Endothelial cell (in vitro differentiated cells): ENCODE measurements at regions not wholly inside any gene's neighbourhood (a gene's known extent, or its start where the extent isn't known, plus 50 kb on each side); places are given as distances from the start of the nearest gene placed in this dataset.
A peak's percentile ranks its signal among the peaks of the same experiment; 100 is the strongest.

Experiments used
- DNase-seq: peaks from one replicate; pipeline ENCODE4 v3.0.0; 2021; ENCODE audit warnings: low spot score
- H3K27ac Mint-ChIP-seq: one replicate; pipeline ENCODE4 v1.8.0; 2021; ENCODE audit warnings: mixed read lengths, inconsistent platforms; ENCODE audit not compliant: unreplicated experiment
- H3K27me3 Mint-ChIP-seq: one replicate; pipeline ENCODE4 v1.8.0; 2021; ENCODE audit warnings: mild to moderate bottlenecking, moderate library complexity, mixed read lengths, inconsistent platforms; ENCODE audit not compliant: unreplicated experiment
- H3K36me3 Mint-ChIP-seq: one replicate; pipeline ENCODE4 v1.8.0; 2021; ENCODE audit warnings: mild to moderate bottlenecking, low read depth, mixed read lengths, inconsistent platforms; ENCODE audit not compliant: unreplicated experiment
- H3K4me1 Mint-ChIP-seq: one replicate; pipeline ENCODE4 v1.8.0; 2021; ENCODE audit warnings: mild to moderate bottlenecking, mixed read lengths, inconsistent platforms; ENCODE audit not compliant: unreplicated experiment
- H3K4me3 Mint-ChIP-seq: one replicate; pipeline ENCODE4 v1.8.0; 2021; ENCODE audit warnings: mild to moderate bottlenecking, mixed read lengths, inconsistent platforms; ENCODE audit not compliant: unreplicated experiment
- H3K9me3 Mint-ChIP-seq: one replicate; pipeline ENCODE4 v1.8.0; 2021; ENCODE audit warnings: mixed read lengths, inconsistent platforms; ENCODE audit not compliant: unreplicated experiment
- TF ChIP-seq, protein P1 (sequence below): fragments of 200-600 bp; sonication (generic); IDR thresholded peaks from one replicate; pipeline ENCODE4 v1.5.0; 2021; ENCODE audit warnings: antibody characterized with exemption; ENCODE audit not compliant: unreplicated experiment

GRCh38 chrX:39948582-39948981 lies 149.2 kb downstream of the BCOR start:
- peak; percentile 19 for DNase-seq
- H3K27ac Mint-ChIP-seq = peak overlapping the region; percentile 77

GRCh38 chrX:39950018-39950688 lies 147.6 kb downstream of the BCOR start:
- Mint-ChIP-seq H3K9me3 (no peaks in the 10 kb centered on the region), H3K27ac (no peak overlapping the region), H3K27me3 (peaks cover 1% of the 10 kb centered on the region), H3K36me3 (no peaks in the 10 kb centered on the region), H3K4me1 (peaks cover 40% of the 10 kb centered on the region), H3K4me3 (no peak overlapping the region)
- TF ChIP-seq, protein P1, sequence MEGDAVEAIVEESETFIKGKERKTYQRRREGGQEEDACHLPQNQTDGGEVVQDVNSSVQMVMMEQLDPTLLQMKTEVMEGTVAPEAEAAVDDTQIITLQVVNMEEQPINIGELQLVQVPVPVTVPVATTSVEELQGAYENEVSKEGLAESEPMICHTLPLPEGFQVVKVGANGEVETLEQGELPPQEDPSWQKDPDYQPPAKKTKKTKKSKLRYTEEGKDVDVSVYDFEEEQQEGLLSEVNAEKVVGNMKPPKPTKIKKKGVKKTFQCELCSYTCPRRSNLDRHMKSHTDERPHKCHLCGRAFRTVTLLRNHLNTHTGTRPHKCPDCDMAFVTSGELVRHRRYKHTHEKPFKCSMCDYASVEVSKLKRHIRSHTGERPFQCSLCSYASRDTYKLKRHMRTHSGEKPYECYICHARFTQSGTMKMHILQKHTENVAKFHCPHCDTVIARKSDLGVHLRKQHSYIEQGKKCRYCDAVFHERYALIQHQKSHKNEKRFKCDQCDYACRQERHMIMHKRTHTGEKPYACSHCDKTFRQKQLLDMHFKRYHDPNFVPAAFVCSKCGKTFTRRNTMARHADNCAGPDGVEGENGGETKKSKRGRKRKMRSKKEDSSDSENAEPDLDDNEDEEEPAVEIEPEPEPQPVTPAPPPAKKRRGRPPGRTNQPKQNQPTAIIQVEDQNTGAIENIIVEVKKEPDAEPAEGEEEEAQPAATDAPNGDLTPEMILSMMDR = no peak
- no peak for DNase-seq

More at GRCh38 chrX:39948582-39948981, 149.2 kb downstream of the BCOR start:
- peaks cover 1% of the 10 kb centered on the region for H3K27me3 Mint-ChIP-seq
- no peak overlapping the region for H3K4me3 Mint-ChIP-seq
- H3K9me3 Mint-ChIP-seq = no peaks in the 10 kb centered on the region
- no peaks in the 10 kb centered on the region for H3K36me3 Mint-ChIP-seq
- peaks cover 27% of the 10 kb centered on the region for H3K4me1 Mint-ChIP-seq
- TF ChIP-seq, protein P1 = no peak

DNA sequence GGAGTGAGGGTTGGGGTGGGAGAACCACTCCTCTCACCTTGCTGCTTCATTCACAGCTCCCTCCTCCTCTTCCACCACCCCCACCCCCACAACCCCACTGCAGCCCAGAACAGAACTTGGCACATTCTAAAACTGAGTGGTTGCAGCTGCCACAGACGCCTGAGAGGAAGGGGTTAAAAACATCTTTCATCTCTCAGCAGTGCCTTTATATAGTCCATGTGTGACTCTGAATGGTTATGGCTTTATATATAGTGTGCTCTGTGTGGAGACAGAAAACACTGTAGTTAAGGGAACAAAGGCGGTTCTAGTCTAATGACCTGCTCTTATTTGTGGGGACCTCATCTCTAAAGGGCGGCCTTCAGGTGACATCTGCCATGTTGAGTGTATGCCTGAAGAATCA lies 144.8 kb downstream of the BCOR start:
- Mint-ChIP-seq H3K27ac (no peak overlapping the region), H3K4me1 (peaks cover 42% of the 10 kb centered on the region), H3K4me3 (no peak overlapping the region), H3K36me3 (no peaks in the 10 kb centered on the region), H3K9me3 (no peaks in the 10 kb centered on the region), H3K27me3 (peaks cover 4% of the 10 kb centered on the region)
- DNase-seq = no peak
- TF ChIP-seq, protein P1 = no peak

GRCh38 chrX:39953879-39954278 lies 143.9 kb downstream of the BCOR start:
- TF ChIP-seq, protein P1 = no peak
- no peak overlapping the region for H3K27ac Mint-ChIP-seq
- no peak overlapping the region for H3K4me3 Mint-ChIP-seq
- peaks cover 5% of the 10 kb centered on the region for H3K27me3 Mint-ChIP-seq
- DNase-seq = no peak
- H3K36me3 Mint-ChIP-seq = no peaks in the 10 kb centered on the region
- H3K4me1 Mint-ChIP-seq = peaks cover 38% of the 10 kb centered on the region
- H3K9me3 Mint-ChIP-seq = no peaks in the 10 kb centered on the region

DNA sequence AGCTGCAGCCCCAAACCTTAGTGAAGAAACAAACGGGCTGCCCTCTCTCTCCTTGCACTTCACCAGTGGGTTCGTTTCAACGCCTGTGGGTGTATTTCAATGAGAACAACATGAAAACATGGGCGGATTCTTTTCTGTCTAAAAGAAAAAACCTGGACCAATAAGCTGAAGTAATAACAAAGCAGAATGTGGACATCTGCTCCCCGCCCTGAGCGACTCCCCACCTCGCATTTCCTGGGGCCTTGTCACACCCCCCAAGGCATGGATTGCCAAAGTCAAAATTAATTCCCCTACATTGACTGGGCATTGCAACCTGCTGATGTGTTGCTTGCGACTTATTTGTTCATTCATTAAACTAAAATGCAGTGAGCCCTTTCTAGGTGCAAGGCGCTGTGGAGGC lies 142.9 kb downstream of the BCOR start:
- H3K27me3 Mint-ChIP-seq = peaks cover 5% of the 10 kb centered on the region
- no peak for DNase-seq
- H3K4me1 Mint-ChIP-seq = peaks cover 31% of the 10 kb centered on the region
- H3K27ac Mint-ChIP-seq = no peak overlapping the region
- H3K9me3 Mint-ChIP-seq = no peaks in the 10 kb centered on the region
- TF ChIP-seq, protein P1 = no peak
- H3K36me3 Mint-ChIP-seq = no peaks in the 10 kb centered on the region
- no peak overlapping the region for H3K4me3 Mint-ChIP-seq
